IMR-90 (cell line): ENCODE measurements at regions not wholly inside any gene's neighbourhood (a gene's known extent, or its start where the extent isn't known, plus 50 kb on each side); places are given as distances from the start of the nearest gene placed in this dataset.

ENCODE experiments used
- ATAC-seq: fragments of 200-7000 bp; cut with Tn5 transposase; 2 replicates; pipeline ENCODE4 v1.9.1; 2020; ENCODE audit warnings: low read depth, mild to moderate bottlenecking, moderate library complexity
- BruUV-seq: library from RNA; stranded (reverse); fragments of 400-500 nt; replicated peaks from 2 replicates; lab custom pipeline; 2021; lab: Mats Ljungman, UMichigan
- CTCF ChIA-PET: fragments of 300-600 bp; formaldehyde crosslinking; extraction: SDS; loops from one replicate; lab custom pipeline; 2021; ENCODE audit warnings: antibody characterized with exemption; lab: Yijun Ruan, JAX
- POLR2A ChIA-PET: fragments of 300-600 bp; sonication (Branson Sonifier 250); formaldehyde crosslinking; loops from one replicate; lab custom pipeline; 2022; ENCODE audit warnings: antibody characterized with exemption; ENCODE audit not compliant: unreplicated experiment; lab: Charles Lee
- DNase-seq: peaks from one replicate; pipeline ENCODE4 v3.0.0; 2013
- H2AFZ ChIP-seq: replicated peaks from 2 replicates; pipeline ENCODE3; 2013; ENCODE audit warnings: low read length, mild to moderate bottlenecking; ENCODE audit not compliant: poor library complexity
- H2AK5ac ChIP-seq: 2 replicates; pipeline ENCODE4 v1.6.1; 2013; ENCODE audit warnings: low read depth, low read length, inconsistent platforms
- H2AK9ac ChIP-seq: replicated peaks from 2 replicates; pipeline ENCODE3; 2013; ENCODE audit warnings: mild to moderate bottlenecking, low read depth, low read length, moderate library complexity; ENCODE audit not compliant: poor library complexity
- H2BK120ac ChIP-seq: 2 replicates; pipeline ENCODE4 v1.6.1; 2013; ENCODE audit warnings: low read depth, low read length, inconsistent platforms
- H2BK15ac ChIP-seq: 3 replicates; pipeline ENCODE4 v1.6.1; 2013; ENCODE audit warnings: low read depth, low read length, inconsistent platforms
- H2BK20ac ChIP-seq: 2 replicates; pipeline ENCODE4 v1.6.1; 2013; ENCODE audit warnings: low read depth, mild to moderate bottlenecking, inconsistent platforms, low read length, moderate library complexity
- H2BK5ac ChIP-seq: 2 replicates; pipeline ENCODE4 v1.6.1; 2013; ENCODE audit warnings: mild to moderate bottlenecking, low read depth, low read length, inconsistent platforms; ENCODE audit not compliant: poor library complexity, severe bottlenecking
- H3K14ac ChIP-seq: replicated peaks from 2 replicates; pipeline ENCODE4 v1.6.1; 2013; ENCODE audit warnings: low read depth, low read length, inconsistent platforms
- H3K18ac ChIP-seq: 2 replicates; pipeline ENCODE4 v1.6.1; 2013; ENCODE audit warnings: low read depth, low read length, control low read depth
- H3K23ac ChIP-seq: 2 replicates; pipeline ENCODE4 v1.6.1; 2013; ENCODE audit warnings: low read depth, low read length, inconsistent platforms
- H3K27ac ChIP-seq: 2 replicates; pipeline ENCODE4 v1.5.1; 2013; ENCODE audit warnings: mild to moderate bottlenecking, control low read depth, low read length; ENCODE audit not compliant: insufficient read depth
- H3K27me3 ChIP-seq: 2 replicates; pipeline ENCODE4 v1.6.1; 2013; ENCODE audit warnings: low read length; ENCODE audit not compliant: control insufficient read depth, insufficient read depth
- H3K36me3 ChIP-seq: 2 replicates; pipeline ENCODE4 v1.6.1; 2013; ENCODE audit warnings: low read length, mixed read lengths; ENCODE audit not compliant: control insufficient read depth, insufficient read depth
- H3K4ac ChIP-seq: 2 replicates; pipeline ENCODE4 v1.6.1; 2013; ENCODE audit warnings: low read depth, low read length, inconsistent platforms
- H3K4me1 ChIP-seq: 2 replicates; pipeline ENCODE4 v1.6.1; 2013; ENCODE audit warnings: low read length, mixed read lengths; ENCODE audit not compliant: control insufficient read depth, insufficient read depth
- H3K4me2 ChIP-seq: 2 replicates; pipeline ENCODE4 v1.6.1; 2013; ENCODE audit warnings: low read depth, mild to moderate bottlenecking, control low read depth, low read length, moderate library complexity
- H3K4me3 ChIP-seq: 2 replicates; pipeline ENCODE4 v1.5.1; 2013; ENCODE audit warnings: low read depth, mild to moderate bottlenecking, control low read depth, low read length, moderate library complexity; ENCODE audit not compliant: insufficient read depth
- H3K56ac ChIP-seq: 2 replicates; pipeline ENCODE4 v1.6.1; 2013; ENCODE audit warnings: low read length, inconsistent platforms; ENCODE audit not compliant: insufficient read depth; ENCODE audit errors: extremely low read depth
- H3K79me1 ChIP-seq, 2 experiments: 2 replicates each; pipeline ENCODE4 v1.6.1; 2013; ENCODE audit warnings: low read length in 2 of 2, inconsistent platforms in 1 of 2, low read depth in 1 of 2
- H3K9ac ChIP-seq: 2 replicates; pipeline ENCODE4 v1.6.1; 2013; ENCODE audit warnings: low read depth, low read length, control low read depth
- H3K9me1 ChIP-seq: 2 replicates; pipeline ENCODE4 v1.6.1; 2013; ENCODE audit warnings: low read length, inconsistent platforms; ENCODE audit not compliant: insufficient read depth
- H3K9me3 ChIP-seq: 2 replicates; pipeline ENCODE4 v1.6.1; 2013; ENCODE audit warnings: low read length; ENCODE audit not compliant: control insufficient read depth, insufficient read depth
- H4K20me1 ChIP-seq: 2 replicates; pipeline ENCODE4 v1.6.1; 2013; ENCODE audit warnings: low read length, inconsistent platforms; ENCODE audit not compliant: insufficient read depth
- H4K5ac ChIP-seq: 2 replicates; pipeline ENCODE4 v1.6.1; 2013; ENCODE audit warnings: mild to moderate bottlenecking, low read depth, low read length, control low read depth
- H4K8ac ChIP-seq, 2 experiments: 2 replicates each; pipeline ENCODE4 v1.6.1; 2013; ENCODE audit warnings: low read depth in 2 of 2, low read length in 2 of 2, control low read depth in 1 of 2, inconsistent platforms in 1 of 2
- H4K91ac ChIP-seq: 2 replicates; pipeline ENCODE4 v1.6.1; 2013; ENCODE audit warnings: low read depth, low read length, inconsistent platforms; ENCODE audit not compliant: insufficient read depth
- BHLHE40 ChIP-seq: fragments of 150-350 bp; IDR thresholded peaks from 2 replicates; pipeline ENCODE4 v1.6.1; 2016; ENCODE audit warnings: mild to moderate bottlenecking, low read depth, low read length
- CHD1 ChIP-seq: IDR thresholded peaks from 2 replicates; pipeline ENCODE4 v1.6.1; 2012; ENCODE audit warnings: low read depth, low read length, improper control_type of control experiment
- MAFK ChIP-seq: IDR thresholded peaks from 2 replicates; pipeline ENCODE4 v1.6.1; 2012; ENCODE audit warnings: low read depth, low read length, improper control_type of control experiment
- MAZ ChIP-seq: IDR thresholded peaks from 2 replicates; pipeline ENCODE4 v1.6.1; 2012; ENCODE audit warnings: low read depth, mild to moderate bottlenecking, low read length, improper control_type of control experiment, moderate library complexity, borderline replicate concordance
- MXI1 ChIP-seq: IDR thresholded peaks from 2 replicates; pipeline ENCODE4 v1.6.1; 2012; ENCODE audit warnings: low read depth, mild to moderate bottlenecking, low read length, moderate library complexity, borderline replicate concordance
- NFE2L2 ChIP-seq: fragments of 150-350 bp; IDR thresholded peaks from 2 replicates; pipeline ENCODE4 v1.6.1; 2016; ENCODE audit warnings: low read depth, mild to moderate bottlenecking, low read length
- POLR2A ChIP-seq: IDR thresholded peaks from 2 replicates; pipeline ENCODE4 v1.6.1; 2012; ENCODE audit warnings: mild to moderate bottlenecking, low read depth, low read length
- RAD21 ChIP-seq: IDR thresholded peaks from 2 replicates; pipeline ENCODE4 v1.6.1; 2012; ENCODE audit warnings: low read length, improper control_type of control experiment
- RCOR1 ChIP-seq: IDR thresholded peaks from 2 replicates; pipeline ENCODE4 v1.6.1; 2012; ENCODE audit warnings: mild to moderate bottlenecking, low read length, improper control_type of control experiment; ENCODE audit not compliant: insufficient replicate concordance
- RFX5 ChIP-seq: IDR thresholded peaks from 2 replicates; pipeline ENCODE4 v1.8.0; 2012; ENCODE audit warnings: low read depth, mild to moderate bottlenecking, low read length, moderate library complexity
- SMC3 ChIP-seq: fragments of 150-350 bp; IDR thresholded peaks from 2 replicates; pipeline ENCODE4 v1.6.1; 2016; ENCODE audit warnings: low read depth, mild to moderate bottlenecking, antibody characterized with exemption, low read length, moderate library complexity
- WGBS, 2 experiments: methylation state at CpG; one replicate each; pipeline versions ENCODE4 v1.1.5 to v1.1.7; 2013; ENCODE audit warnings: missing lambda C conversion rate in 2 of 2; ENCODE audit not compliant: insufficient read length in 1 of 2; ENCODE audit errors: extremely low coverage in 2 of 2; 5-methylcytosine and 5-hydroxymethylcytosine counted together
- dilution Hi-C: fragments of 300-500 bp; cut with HindIII; formaldehyde crosslinking; loops from one replicate; pipeline ENCODE4 v1.14.3; 2018; ENCODE audit warnings: low sequenced_read_pairs; ENCODE audit not compliant: unreplicated experiment
- in situ Hi-C: fragments of 300-500 bp; cut with MboI; formaldehyde crosslinking; loops from 3 replicates; pipeline ENCODE4 v1.14.3; 2019; ENCODE audit warnings: low sequenced_read_pairs, inconsistent platforms, mixed read lengths
- intact Hi-C: fragments of 100-400 bp; cut with micrococcal nuclease; formaldehyde crosslinking; loops from 2 replicates; pipeline ENCODE4 v1.10.0; 2022
- TF ChIP-seq, protein P1 (sequence below): conservative IDR thresholded peaks from 2 replicates; pipeline ENCODE4 v1.5.1; 2012; ENCODE audit warnings: mild to moderate bottlenecking, low read depth, low read length, improper control_type of control experiment
- TF ChIP-seq, protein P2 (sequence below): fragments of 150-350 bp; IDR thresholded peaks from 2 replicates; pipeline ENCODE4 v1.6.1; 2017; ENCODE audit warnings: mild to moderate bottlenecking, antibody characterized with exemption, low read length, low read depth
- TF ChIP-seq, protein P3 (sequence below): fragments of 150-350 bp; IDR thresholded peaks from 2 replicates; pipeline ENCODE4 v1.6.1; 2016; ENCODE audit warnings: low read depth, mild to moderate bottlenecking, low read length, moderate library complexity, borderline replicate concordance

DNA sequence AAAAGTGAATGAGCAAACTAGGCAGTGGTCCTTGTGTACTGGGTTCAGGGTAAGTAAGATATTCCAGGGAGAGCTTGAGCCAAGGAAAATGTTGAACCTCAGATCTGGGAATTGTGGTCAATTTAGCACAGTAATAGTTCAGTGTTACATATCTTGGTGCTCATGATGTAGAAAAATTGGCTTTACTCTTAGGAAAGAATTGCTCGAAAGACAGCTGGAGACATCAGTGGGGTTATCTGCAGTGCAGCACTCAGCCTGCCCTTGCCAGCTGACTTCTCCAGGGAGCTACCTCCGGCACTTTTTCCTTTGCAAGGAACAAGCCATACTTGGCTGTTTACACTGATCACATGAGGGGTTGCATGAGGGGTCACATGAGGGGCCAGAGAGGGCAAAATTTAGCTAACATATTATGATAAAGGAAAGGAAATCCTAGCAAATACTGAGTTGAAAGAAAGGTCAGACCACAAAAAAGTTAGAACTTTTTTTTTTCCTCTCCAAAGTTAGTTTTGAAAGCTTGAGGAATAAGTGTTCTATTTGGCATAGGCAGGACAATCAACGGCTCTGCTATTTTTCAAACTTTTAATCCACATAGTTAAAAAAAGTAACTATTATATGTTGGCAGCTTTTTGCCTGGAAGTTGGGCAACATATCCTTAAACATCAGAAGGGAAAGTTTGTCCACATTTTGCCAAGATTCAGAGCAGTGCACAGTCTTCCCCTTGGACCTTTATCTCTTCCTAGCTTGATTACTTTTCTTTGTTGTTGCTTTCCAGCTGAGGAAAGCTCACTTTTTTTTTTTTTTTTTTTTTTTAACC, 92.4 kb downstream of the COL6A6 start:
- H4K5ac ChIP-seq, result no peak overlapping the region
- H2AK9ac ChIP-seq, result no peak overlapping the region
- dilution Hi-C loops, result no loop called here
- WGBS, 2 experiments, result no CpG with 5 or more reads among the region's 3 CpGs
- DNase-seq (no peak), ATAC-seq (no peak)
- no peaks in the 10 kb centered on the region for H3K9me1 ChIP-seq
- H2AFZ ChIP-seq, result no peak overlapping the region
- no peak overlapping the region for H3K4me2 ChIP-seq
- H2BK120ac ChIP-seq, result no peak overlapping the region
- no peak overlapping the region for H3K9ac ChIP-seq
- TF ChIP-seq, protein P1, sequence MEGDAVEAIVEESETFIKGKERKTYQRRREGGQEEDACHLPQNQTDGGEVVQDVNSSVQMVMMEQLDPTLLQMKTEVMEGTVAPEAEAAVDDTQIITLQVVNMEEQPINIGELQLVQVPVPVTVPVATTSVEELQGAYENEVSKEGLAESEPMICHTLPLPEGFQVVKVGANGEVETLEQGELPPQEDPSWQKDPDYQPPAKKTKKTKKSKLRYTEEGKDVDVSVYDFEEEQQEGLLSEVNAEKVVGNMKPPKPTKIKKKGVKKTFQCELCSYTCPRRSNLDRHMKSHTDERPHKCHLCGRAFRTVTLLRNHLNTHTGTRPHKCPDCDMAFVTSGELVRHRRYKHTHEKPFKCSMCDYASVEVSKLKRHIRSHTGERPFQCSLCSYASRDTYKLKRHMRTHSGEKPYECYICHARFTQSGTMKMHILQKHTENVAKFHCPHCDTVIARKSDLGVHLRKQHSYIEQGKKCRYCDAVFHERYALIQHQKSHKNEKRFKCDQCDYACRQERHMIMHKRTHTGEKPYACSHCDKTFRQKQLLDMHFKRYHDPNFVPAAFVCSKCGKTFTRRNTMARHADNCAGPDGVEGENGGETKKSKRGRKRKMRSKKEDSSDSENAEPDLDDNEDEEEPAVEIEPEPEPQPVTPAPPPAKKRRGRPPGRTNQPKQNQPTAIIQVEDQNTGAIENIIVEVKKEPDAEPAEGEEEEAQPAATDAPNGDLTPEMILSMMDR, result no peak
- TF ChIP-seq RFX5 (no peak), SMC3 (no peak), NFE2L2 (no peak), MAFK (no peak), MXI1 (no peak), RAD21 (no peak), BHLHE40 (no peak), MAZ (no peak), RCOR1 (no peak), POLR2A (no peak), CHD1 (no peak)
- TF ChIP-seq, protein P2, sequence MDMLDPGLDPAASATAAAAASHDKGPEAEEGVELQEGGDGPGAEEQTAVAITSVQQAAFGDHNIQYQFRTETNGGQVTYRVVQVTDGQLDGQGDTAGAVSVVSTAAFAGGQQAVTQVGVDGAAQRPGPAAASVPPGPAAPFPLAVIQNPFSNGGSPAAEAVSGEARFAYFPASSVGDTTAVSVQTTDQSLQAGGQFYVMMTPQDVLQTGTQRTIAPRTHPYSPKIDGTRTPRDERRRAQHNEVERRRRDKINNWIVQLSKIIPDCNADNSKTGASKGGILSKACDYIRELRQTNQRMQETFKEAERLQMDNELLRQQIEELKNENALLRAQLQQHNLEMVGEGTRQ, result no peak
- TF ChIP-seq, protein P3, sequence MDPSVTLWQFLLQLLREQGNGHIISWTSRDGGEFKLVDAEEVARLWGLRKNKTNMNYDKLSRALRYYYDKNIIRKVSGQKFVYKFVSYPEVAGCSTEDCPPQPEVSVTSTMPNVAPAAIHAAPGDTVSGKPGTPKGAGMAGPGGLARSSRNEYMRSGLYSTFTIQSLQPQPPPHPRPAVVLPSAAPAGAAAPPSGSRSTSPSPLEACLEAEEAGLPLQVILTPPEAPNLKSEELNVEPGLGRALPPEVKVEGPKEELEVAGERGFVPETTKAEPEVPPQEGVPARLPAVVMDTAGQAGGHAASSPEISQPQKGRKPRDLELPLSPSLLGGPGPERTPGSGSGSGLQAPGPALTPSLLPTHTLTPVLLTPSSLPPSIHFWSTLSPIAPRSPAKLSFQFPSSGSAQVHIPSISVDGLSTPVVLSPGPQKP, result no peak
- no peak overlapping the region for H3K14ac ChIP-seq
- in situ Hi-C loops, result no loop called here
- no peak overlapping the region for H3K4me3 ChIP-seq
- H3K36me3 ChIP-seq, result no peaks in the 10 kb centered on the region
- H2BK5ac ChIP-seq, result no peak overlapping the region
- H3K9me3 ChIP-seq, result 0 out of 2 replicates have a peak, but pooled peaks cover 2% of the 10 kb centered on the region
- H4K91ac ChIP-seq, result no peak overlapping the region
- H3K4ac ChIP-seq, result no peak overlapping the region
- CTCF ChIA-PET, result interaction anchor here (0.6 kb wide), 1 partner anchor 53 kb away, joined by 4 read pairs; no protein-coding TSS in a partner anchor
- no TSS peak for BruUV-seq
- no peak overlapping the region for H2AK5ac ChIP-seq
- no peak overlapping the region for H2BK15ac ChIP-seq
- H3K56ac ChIP-seq, result no peak overlapping the region
- H3K79me1 ChIP-seq, result no peaks in the 10 kb centered on the region
- no peak overlapping the region for H4K8ac ChIP-seq
- no peak overlapping the region for H3K18ac ChIP-seq
- no peak overlapping the region for H3K27ac ChIP-seq
- no peak overlapping the region for H2BK20ac ChIP-seq
- intact Hi-C loops, result no loop called here
- H3K23ac ChIP-seq, result no peak overlapping the region
- no peaks in the 10 kb centered on the region for H3K27me3 ChIP-seq
- H4K20me1 ChIP-seq, result no peaks in the 10 kb centered on the region
- no peaks in the 10 kb centered on the region for H3K4me1 ChIP-seq
- POLR2A ChIA-PET, result no interaction called here
